Hepatic stellate cell (primary cell): ENCODE measurements at regions not wholly inside any gene's neighbourhood (a gene's known extent, or its start where the extent isn't known, plus 50 kb on each side); places are given as distances from the start of the nearest gene placed in this dataset.
"Not testable (repeated sequence)": the region's sequence is repeated elsewhere in the genome, so short reads cannot be mapped to it uniquely, and the experiment has no call there.

ENCODE experiments used
- DNase-seq: peaks from one replicate; pipeline ENCODE4 v3.0.0; 2011; ENCODE audit warnings: low spot score

DNA sequence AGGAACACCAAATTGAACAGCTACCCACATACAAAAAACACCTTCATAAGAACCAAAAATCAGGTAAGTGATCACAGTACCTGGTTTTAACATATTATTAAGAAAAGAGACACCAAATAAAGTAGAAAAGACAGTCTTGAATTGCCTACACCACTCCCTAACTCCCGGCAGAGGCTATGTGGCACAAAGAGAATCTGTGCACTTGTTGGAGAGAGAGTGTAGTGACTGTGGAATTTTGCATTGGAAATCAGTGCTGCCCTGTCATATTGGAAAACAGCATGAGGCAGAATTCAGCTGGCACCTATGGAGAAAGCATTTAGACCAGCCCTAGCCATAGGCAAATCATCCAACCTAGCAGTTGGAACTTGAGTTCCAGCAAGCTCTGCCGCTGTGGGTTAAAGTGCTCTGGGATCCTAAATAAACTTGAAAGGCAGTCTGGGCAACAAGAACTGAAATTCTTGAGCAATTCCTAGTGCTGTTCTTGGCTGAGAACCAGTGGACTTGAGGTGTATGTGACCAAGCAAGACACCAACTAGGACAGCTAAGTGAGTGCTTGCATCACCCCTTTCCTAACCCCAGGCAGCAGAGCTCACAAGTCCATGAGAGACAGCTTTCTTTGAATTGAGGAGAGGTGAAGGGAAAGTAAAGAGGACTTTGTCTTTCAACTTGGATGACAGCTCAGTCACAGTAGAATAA, 969.6 kb upstream of the ALCAM start:
- DNase-seq: no peak

DNA sequence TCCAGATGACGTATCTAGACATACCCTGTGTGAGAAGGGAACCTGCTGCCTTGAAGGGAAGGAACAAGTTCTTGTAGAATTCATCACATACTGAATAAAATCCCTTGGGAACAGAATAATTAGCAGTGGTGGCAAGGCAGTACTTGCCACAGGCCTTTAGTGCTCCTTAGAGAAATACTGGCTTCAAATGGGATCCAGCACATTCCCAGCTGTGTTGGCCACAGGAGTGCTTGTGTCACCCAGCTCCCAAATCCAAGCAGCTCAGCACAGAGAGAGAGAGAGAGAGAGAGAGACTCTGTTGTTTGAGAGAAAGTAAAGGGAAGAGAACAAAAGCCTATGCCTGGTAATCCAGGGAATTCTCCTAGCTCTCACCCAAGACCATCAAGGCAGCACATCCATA, 969.0 kb upstream of the ALCAM start:
- DNase-seq: no peak

DNA sequence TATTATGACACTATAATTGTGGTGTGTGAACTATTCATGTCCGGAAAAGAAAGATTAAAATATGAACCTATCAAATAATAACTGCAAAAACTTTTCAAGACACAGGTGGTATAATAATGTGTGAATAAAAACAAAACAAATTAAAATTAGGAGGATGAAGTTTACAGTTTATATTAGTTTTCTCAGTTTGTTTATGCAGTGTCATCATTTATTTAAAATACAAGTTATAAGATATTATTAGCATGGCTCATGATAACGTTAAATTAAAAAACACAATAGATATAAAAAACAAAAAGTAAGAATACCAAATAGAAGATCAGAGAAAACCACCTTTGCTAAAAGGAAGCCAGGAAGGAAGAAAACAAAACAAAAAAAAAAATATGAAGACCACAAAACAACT, 963.8 kb upstream of the ALCAM start:
- no peak for DNase-seq

DNA sequence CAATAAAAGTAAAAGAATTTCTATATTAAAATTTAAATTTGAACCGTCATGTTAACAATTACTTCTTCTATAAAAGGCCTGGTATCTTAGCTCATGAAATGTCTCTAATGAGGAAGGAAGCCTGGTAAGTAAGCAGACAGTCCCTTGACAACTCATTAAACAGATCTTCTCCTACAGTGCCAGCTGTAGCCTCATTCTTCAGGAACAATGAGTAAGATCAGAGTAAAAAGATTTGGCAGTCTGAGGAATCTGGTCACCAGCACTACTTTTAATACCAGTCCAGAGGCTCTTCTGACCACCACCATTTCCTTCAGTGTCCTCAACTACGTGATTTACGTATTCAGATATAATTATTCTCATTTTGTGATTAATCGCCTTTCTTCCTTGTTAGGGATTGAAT, 955.0 kb upstream of the ALCAM start:
- no peak for DNase-seq

DNA sequence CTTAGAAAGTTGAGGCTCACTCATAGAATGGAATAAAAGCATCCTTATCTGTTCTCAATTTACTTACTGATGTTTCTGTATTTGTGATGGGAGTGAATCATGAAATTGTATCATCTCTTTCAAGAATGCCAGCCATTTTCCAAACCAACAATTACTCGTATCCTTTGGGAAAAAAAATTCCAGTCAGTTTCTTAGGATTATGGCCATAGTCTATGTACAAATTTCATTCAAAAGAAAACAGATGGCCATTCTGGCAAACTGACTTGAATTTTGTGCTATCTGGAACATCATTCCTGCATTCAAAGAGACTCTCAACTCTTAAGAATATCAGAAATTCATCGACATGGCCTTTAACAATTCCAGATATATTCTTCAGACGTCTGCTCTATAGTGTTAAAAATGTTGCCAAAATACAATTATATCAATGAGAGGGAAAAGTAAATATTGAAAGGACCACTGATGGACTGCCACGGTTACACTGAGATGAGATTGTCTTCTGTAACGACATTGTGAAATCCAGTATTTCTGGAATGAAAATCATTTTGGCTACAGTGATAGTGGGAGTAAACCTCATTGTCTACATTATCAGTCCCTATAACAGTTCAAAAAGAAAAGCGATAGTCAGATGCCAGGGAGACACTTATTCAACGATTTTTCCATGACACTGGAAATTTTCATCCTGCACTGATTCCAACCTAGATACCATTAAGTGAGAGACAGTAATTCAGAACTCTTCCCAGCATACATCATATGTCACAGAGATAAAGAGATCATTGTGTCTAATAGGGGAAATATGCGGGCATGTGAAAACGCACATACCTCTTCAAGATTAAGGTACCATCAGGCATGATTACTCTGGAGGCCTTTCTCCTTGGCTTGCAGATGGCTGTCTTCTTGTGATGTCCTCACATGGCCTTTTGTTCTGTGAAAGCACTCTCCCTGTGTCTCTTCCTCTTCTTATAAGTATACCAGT, 953.8 kb upstream of the ALCAM start:
- DNase-seq: no peak

DNA sequence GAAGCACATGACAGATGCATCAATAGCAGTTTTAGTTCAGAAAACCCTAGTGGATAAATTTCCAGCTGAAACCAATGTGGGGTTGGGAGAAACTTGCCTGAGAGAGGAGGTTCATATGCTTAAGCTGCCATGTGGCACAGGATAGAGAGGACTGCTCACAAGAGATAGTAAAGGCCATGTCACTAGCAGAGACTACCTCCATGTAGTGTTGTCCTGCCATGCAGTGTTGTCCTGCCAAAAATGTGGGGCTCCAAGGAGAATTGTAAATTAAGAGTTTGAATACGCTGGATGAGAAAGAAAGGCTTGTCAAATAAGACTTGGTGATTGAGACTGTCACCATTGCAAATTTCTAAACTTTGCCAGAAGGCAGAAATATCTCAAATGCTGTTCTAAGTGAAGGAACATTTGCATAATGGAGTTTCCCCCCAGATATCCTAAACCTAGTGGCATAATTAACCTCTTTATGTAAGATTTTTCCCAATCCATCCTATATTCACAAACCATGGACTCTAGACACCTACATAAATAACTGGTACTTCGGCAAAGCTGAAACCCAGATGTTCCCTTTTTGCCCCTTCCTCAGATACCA, 938.3 kb upstream of the ALCAM start:
- no peak for DNase-seq

DNA sequence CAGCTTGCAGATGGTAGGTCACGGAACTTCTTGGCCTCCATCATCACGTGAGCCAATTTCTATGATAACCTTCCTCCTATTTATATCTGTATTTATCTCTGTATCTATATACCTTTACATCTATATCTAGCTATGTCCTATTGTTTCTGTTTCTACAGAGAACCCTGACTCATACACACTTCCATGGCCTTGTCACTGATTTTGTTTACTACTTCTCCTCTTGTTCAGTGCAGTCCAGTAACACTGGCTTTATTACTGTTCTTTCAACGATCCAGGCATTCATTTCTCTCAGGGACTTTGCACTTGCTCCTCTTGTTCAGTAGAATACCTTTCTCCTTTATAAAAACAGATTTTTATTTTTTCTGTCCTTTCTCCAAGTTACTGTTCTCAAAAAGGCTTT, 937.0 kb upstream of the ALCAM start:
- no peak for DNase-seq

DNA sequence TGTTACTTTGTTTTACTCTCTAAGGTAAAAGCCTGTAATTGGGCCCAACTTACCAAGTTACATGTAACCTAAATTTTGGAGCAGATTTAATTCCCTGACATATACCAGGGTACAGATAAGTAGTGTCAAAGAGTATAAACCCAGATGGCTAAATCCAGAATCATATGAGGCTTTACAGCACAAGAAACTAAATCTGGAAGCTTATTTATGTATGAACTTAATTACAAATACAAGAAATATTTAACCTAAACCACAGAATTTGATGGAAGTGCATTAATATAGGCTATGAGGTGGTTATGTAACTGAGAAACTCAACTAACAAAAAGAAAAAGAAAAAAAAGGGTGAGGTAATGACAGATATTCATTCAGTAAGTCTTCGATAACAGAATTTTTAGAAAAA, 930.2 kb upstream of the ALCAM start:
- no peak for DNase-seq

DNA sequence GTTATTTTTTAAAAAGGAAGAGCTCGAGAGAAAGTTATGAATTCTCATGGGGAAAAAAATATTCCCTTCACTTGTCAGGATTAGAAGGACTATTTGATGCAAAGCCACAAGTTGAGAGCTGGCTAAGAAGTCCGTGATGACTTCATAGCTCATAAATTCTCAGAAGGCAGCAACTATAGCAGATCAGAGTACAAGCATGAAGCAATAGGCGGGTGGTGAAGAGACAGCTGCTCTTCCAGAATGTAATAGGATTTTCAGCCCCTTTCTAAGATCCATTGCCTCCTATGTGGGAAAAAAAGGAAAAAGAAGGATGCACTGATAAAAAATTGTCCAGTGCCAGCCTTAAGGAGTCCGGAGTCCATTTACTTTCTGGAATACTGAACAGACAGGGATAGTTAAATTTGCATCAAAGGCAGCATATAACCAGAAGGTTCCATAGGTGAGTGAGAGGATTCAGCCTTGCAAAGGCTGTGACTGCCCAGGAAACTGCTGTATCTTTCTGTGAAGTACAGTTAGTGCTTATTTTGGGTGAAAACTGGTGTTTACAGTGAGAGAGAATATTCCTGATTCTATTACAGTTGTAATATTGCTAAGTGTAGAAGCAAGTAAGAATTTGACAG, 929.5 kb upstream of the ALCAM start:
- DNase-seq: peak; percentile 35

DNA sequence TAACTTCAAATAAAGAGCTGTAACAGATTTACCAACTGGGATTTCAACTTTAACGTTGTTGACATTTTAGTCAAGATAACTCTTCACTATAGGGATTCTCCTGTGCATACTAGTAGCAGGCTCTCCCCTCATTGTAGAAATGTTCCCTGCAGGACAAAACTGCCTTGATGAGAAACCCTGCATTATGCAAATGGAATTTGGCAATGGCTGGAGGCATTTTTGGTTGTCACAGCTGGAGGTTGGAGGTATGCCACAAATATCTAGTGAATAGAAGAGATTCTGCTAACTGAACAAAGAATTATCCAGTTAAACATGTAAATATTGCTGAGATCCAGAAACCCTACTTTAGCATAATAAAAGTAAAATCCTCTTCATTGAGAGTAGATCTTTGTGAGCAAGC, 928.8 kb upstream of the ALCAM start:
- DNase-seq: peak; percentile 1

DNA sequence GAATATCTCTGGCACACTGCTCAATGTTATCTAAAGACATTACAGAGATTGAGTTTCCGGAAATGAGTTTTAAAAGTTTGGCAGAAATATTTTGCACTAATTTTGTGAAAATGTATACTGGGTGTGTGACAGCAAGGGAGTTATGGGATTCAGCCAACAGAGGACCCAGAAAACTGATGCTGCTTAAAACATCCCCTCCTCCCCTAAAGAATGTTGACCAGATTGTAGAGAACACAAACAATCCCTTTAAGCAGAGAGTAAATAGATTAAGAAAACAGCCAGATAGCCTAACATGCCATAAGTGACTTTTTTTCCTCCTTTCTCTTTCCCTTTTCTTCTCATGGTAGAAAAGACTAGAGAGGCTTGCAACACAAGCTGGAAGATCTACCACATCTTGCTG, 928.0 kb upstream of the ALCAM start:
- no peak for DNase-seq

DNA sequence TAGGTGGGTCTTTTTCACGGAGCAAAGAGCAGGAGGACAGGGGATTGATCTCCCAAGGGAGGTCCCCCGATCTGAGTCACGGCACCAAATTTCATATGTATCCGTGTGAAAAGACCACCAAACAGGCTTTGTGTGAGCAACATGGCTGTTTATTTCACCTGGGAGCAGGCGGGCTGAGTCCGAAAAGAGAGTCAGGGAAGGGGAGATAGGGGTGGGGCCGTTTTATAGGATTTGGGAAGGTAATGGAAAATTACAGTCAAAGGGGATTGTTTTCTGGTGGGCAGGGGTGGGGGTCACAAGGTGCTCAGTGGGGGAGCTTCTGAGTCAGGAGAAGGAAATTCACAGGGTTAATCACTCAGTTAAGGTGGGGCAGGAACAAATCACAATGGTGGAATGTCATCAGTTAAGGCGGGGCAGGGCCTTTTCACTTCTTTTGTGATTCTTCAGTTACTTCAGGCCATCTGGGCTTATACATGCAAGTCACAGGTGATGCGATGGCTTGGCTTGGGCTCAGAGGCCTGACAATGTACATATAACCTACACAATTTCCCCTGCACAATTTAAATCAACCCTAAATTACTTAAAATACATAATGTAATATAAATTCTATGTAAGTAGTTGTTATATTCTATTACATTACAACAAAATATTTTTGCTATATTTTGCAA, 921.3 kb upstream of the ALCAM start:
- not testable (repeated sequence) for DNase-seq

DNA sequence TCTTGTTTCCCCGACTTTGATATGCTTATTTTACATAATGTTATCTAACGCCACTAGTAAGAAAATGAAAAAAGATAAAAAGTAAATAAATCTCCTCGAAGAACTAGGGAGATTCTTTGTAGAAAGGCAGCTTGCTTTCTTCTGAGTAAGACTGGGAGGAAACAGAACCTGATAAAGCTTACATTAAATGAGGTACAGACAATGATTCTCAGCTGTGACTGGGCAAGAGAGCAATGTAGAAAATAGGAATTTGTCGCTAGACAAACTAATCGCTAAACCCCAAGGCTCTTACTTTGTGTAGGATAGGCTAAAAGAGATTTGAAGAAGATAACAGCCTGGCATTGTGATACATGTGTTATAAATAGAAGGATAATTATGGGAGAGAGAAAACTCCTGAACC, 919.0 kb upstream of the ALCAM start:
- DNase-seq: peak; percentile 2

DNA sequence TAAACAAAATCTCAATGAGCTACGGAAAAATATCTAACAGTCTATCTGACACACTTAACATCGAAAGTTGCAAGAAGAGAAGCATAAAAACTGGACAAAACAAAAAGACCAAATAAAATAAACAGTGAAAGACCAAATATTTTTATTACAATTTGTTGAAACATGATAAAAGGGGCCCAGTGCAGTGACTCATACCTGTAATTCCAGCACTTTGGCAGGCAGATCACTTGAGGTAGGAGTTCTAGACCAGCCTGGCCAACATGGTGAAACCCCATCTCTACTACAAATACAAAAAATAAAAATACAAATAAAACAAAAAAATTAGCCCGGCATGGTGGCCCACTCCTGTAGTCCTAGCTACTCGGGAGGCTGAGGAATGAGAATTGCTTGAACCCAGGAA, 914.0 kb upstream of the ALCAM start:
- no peak for DNase-seq

DNA sequence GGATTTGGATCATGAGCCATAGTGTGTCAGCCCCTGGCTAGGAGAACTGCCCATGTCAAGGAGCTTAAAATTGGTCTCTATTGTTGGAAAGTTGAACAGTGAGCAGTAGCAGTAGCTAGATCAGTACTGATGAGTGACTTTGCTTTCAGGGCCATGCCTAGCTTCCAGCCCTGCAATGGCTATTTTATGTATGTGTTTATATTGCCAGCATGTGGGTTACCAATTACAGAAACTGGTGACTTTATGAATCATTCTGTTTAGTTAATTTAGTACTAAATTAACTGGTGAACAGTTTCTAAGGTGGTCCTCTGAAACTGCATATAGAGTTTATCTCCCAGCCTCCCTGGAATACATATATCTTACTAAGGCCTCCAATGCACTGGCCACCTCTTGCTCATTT, 908.1 kb upstream of the ALCAM start:
- no peak for DNase-seq

DNA sequence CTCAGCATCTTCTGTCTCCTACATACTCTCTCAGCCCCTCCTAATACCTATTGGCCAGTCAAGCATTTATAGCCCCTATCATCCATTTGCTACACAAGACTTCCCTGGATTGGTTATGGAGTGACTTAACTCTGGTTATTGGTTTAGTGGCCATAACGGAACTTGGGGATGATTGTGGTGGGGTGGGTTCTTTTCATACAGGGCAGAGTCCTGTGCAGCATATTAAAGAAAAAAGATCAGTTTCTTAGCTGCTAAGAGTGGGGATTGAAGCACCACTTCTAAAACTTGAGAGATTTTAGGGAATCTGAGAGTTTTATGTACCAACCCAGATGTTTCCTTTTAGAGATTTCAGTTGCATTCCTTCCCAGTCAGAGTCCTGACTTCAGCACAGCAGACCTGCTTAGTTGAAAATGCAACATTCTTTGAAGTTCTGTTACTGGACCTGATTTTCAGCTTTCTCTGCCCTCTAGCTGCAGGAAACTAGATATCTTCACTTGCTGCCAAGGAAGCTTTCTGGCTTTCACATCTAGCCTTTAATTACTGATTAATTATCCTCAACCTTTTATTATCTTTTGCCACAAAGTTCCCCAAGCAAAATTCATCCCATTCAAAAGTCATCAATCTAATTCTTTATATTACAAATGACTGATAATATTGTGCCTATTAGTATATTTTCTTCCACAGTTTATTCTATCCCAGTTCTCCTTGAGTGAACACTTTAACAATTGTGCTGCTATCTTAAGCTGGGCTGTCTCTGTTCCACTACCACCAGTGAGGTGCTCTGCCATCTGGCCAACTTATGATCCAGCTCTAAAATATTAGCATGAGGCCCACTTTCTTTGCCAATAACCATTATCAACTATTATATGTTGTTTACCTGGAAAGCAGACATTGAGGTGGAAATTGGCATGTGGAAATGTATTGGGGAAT, 906.0 kb upstream of the ALCAM start:
- peak; percentile 12 for DNase-seq

DNA sequence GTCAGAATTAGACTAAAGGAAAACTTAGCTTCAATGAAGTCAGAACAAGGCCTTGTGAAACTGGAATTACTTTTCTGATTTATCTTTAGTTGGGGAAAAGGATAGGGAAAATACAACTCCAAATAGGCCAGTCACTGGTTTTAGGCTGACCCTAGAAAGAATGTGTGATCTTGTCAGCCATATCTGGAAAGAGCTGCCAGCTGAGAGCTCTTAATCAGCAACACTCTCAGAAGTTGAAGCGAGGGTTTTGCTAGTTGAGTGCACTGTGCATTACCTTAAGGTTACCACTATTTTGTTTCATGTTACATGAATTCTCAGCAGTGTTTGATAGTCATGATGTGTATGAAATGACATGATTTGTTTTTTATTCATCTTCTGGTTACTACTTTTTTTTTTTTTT, 905.3 kb upstream of the ALCAM start:
- no peak for DNase-seq

DNA sequence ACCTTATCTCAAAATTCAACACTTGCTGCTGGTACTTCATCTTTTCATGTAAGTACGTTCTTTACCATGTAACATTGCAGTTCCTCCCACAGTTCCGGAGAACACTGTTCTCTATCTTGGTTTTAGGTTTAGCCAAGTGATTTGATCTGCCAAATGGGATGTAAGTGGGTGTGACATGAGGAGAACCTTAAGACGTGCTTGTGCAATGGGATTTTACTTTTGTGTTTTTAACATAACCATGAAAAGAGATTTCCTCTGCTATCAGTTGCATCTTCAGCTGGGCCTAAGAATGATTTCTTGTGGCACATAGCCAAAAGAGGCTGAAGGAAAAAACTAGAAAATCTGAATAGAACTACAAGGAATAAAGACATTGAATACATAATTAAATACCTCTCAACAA, 894.5 kb upstream of the ALCAM start:
- DNase-seq: no peak

DNA sequence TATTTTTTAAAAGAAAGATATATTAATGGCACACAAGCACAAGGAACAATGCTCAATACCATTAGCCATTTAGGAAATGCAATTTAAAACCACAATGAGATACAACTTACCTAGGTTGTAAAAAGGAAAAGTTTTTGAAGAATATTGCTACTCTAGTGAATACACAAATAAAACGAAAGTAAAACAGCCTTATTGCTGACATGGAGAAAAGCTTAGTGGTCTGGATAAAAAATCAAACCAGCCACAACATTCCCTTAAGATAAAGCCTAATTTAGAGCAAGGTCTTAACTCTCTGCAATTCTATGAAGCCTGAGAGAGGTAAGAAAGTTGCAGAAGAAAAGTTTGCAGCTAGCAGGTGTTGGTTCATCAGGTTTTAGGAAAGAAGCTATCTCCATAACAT, 892.7 kb upstream of the ALCAM start:
- DNase-seq: no peak

DNA sequence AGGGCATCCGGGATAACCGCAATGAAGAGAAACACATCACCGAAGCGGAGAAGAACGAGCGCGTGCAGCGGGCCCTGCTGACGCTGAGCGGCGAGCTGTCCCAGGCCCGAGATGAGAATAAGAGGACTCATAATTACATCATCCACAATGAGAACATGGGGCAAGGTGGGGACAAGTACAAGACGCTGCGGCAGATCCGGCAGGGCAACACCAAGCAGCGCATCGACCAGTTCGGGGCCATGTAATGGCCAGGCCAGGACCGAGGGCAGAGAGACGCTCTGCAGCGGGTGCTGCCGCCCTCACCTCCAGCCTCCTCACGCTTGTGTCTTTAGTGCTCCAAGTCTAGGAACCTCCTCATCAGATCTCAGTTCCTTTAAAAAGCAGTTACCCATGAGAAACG, 863.7 kb upstream of the ALCAM start:
- no peak for DNase-seq
